ENCODE measurements at regions not wholly inside any gene's neighbourhood (a gene's known extent, or its start where the extent isn't known, plus 50 kb on each side); places are given as distances from the start of the nearest gene placed in this dataset.

GRCh38 chr9:31030741-31031202, 1353.7 kb upstream of the ACO1 start:
- no peaks in the 10 kb centered on the region for H3K79me1 ChIP-seq (ENCODE audit: low read depth, low read length)
- ChIA-PET CTCF (ENCODE audit: partially characterized antibody) (interaction anchor here (0.8 to 1.1 kb wide), 2 partner anchors 55 to 181 kb away, joined by 3 read pairs; no protein-coding TSS in a partner anchor), POLR2A (ENCODE audit: partially characterized antibody) (no interaction called here)
- no peak overlapping the region for H4K8ac ChIP-seq (ENCODE audit: extremely low read depth, insufficient read depth, low read length)
- no peak overlapping the region for H2BK5ac ChIP-seq (ENCODE audit: low read depth, low read length)
- H3K27me3 ChIP-seq (replicated peaks in 1 of 4; ENCODE audit: control insufficient read depth in 3 of 4, extremely low read depth in 1 of 4, insufficient read depth in 3 of 4, low read length in 3 of 4): no peaks in the 10 kb centered on the region
- no peak overlapping the region for H3K27ac ChIP-seq (ENCODE audit: low read depth, low read length)
- no peaks in the 10 kb centered on the region for H4K20me1 ChIP-seq (replicated peaks in 1 of 2; ENCODE audit: control insufficient read depth in 1 of 2, insufficient read depth in 2 of 2, low read length in 2 of 2)
- H3K9ac ChIP-seq (replicated peaks in 1 of 4; ENCODE audit: extremely low read depth in 1 of 4, low read depth in 3 of 4, low read length in 3 of 4): no peak overlapping the region
- no peak overlapping the region for H3K18ac ChIP-seq (ENCODE audit: extremely low read depth, low read length)
- H3K36me3 ChIP-seq (ENCODE audit: control insufficient read depth in 2 of 4, insufficient read depth in 4 of 4, low read length in 3 of 4): no peaks in the 10 kb centered on the region
- H3K9me3 ChIP-seq (ENCODE audit: insufficient read depth in 2 of 2, low read depth in 1 of 2, low read length in 1 of 2): no peaks in the 10 kb centered on the region
- H3K4me3 ChIP-seq (ENCODE audit: extremely low read depth in 1 of 4, insufficient read depth in 2 of 4, low read depth in 3 of 4, low read length in 4 of 4): peak overlapping the region in 1 of 4 experiments; percentile 19; a peak in 1 of 8 replicates
- H3K14ac ChIP-seq (ENCODE audit: insufficient read length): no peak overlapping the region
- no peak overlapping the region for H2BK20ac ChIP-seq (ENCODE audit: low read length)
- H3K4me2 ChIP-seq (ENCODE audit: insufficient read depth in 1 of 2, low read depth in 2 of 2, low read length in 2 of 2): peak overlapping the region; percentile 32 to 46; a peak in 3 of 4 replicates
- H2AFZ ChIP-seq (ENCODE audit: low read length): 0 out of 2 replicates have a peak overlapping the region, but pooled peaks have one; percentile 6
- no peak overlapping the region for H2BK12ac ChIP-seq (ENCODE audit: low read depth, low read length)
- peaks cover 0 to 19% (median 8%) of the 10 kb centered on the region in 4 experiments; a peak in 4 of 7 replicates for H3K4me1 ChIP-seq (replicated peaks in 1 of 4; ENCODE audit: control insufficient read depth in 3 of 4, insufficient read depth in 4 of 4, low read length in 3 of 4)
- DNase-seq (ENCODE audit: low read depth in 1 of 2, low spot score in 2 of 2) (peak in 1 of 2 experiments; percentile 27), FAIRE-seq (peak; percentile 66)
- H3K23ac ChIP-seq (ENCODE audit: insufficient read length): no peak overlapping the region
- no peaks in the 10 kb centered on the region for H3K79me2 ChIP-seq (ENCODE audit: control insufficient read depth in 1 of 2, insufficient read depth in 2 of 2, low read length in 2 of 2)
- no peak overlapping the region for H4K91ac ChIP-seq (replicated peaks; ENCODE audit: insufficient read length, low read length)
- H3K56ac ChIP-seq (replicated peaks; ENCODE audit: insufficient read length, low read depth, low read length): no peak overlapping the region
- H2AK5ac ChIP-seq (ENCODE audit: low read depth, low read length): no peak overlapping the region
- H3K23me2 ChIP-seq (ENCODE audit: low read depth, low read length): no peaks in the 10 kb centered on the region
- H2BK120ac ChIP-seq (replicated peaks; ENCODE audit: low read depth, low read length): no peak overlapping the region
- no peak for TF ChIP-seq CHD2 (IDR thresholded peaks at IDR 0.05; ENCODE audit: low read length)
- 5% methylated on average over 6 of the region's 6 CpGs; no CpG with 5 or more reads in 1 of the 2 experiments for WGBS, 2 experiments (ENCODE audit: extremely low coverage in 1 of 2, insufficient coverage in 1 of 2, insufficient read length in 1 of 2, insufficient replicate concordance in 2 of 2, low coverage in 1 of 2, low lambda C conversion rate in 2 of 2, missing lambda C conversion rate in 1 of 2)
- no peak overlapping the region for H4K5ac ChIP-seq (ENCODE audit: insufficient read length, low read depth, low read length)
- no peak overlapping the region for H2BK15ac ChIP-seq (ENCODE audit: low read length)
- H3K4ac ChIP-seq (replicated peaks; ENCODE audit: insufficient read length, low read depth, low read length): no peak overlapping the region
